ENCODE measurements at regions not wholly inside any gene's neighbourhood (a gene's known extent, or its start where the extent isn't known, plus 50 kb on each side); places are given as distances from the start of the nearest gene placed in this dataset.

DNA sequence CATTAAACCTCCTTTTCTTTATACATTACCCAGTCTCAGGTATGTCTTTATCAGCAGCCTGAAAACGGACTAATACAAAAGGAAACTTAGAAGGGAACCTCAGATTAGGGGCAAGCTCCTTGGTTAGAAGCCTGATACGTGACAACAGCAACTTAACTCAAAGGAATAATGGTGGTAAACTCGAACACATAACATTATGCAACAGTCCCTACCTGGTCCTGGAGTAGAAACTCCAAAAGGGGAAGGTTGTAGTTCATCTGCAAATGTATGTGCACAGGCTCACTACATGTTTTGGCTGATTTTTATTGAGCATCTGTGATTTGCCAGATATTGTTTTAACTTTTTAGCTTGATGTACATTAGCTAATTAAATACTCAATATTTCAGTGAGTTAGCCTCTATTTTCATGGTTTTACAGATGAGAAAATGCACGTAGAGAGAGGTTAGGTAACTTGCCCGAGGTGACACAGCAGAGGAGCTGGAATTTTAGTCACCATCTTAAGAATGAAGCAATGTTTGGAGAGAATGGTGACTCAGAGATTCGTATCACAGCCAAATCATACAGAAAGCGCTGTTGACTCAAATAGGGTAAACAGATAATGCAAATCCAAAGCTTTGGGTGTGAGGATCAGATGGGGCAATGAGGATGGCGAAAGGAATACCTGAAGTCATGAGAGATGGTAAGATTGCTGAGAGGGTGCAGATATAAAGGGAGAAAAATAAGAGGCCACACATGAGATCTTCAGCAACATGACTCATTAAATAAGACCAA, 194.9 kb upstream of the RBFOX1 start:
- CTCF ChIA-PET, result no interaction called here
- no peak for DNase-seq (ENCODE audit: extremely low spot score)

DNA sequence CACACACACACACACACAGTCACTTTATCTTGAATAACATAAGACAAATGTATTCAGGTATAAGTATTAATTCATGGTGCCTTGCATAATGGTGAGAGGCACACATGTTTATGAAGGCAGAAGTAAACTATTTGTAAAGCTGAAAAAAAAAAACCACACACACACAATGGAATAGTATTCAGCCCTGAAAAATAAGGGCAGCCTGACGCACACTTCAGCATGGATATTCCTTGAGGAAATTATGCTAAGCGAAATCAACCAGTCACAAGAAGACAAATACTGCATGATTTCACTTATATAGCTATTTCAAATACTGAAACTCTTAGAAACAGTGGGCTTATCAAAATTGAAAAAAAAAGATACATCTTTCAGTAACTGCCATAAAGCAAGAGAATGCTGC, 200.2 kb upstream of the RBFOX1 start:
- TF ChIP-seq, protein P1, sequence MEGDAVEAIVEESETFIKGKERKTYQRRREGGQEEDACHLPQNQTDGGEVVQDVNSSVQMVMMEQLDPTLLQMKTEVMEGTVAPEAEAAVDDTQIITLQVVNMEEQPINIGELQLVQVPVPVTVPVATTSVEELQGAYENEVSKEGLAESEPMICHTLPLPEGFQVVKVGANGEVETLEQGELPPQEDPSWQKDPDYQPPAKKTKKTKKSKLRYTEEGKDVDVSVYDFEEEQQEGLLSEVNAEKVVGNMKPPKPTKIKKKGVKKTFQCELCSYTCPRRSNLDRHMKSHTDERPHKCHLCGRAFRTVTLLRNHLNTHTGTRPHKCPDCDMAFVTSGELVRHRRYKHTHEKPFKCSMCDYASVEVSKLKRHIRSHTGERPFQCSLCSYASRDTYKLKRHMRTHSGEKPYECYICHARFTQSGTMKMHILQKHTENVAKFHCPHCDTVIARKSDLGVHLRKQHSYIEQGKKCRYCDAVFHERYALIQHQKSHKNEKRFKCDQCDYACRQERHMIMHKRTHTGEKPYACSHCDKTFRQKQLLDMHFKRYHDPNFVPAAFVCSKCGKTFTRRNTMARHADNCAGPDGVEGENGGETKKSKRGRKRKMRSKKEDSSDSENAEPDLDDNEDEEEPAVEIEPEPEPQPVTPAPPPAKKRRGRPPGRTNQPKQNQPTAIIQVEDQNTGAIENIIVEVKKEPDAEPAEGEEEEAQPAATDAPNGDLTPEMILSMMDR (IDR thresholded peaks at IDR 0.05; ENCODE audit: control extremely low read depth, extremely low read depth, low read depth, missing control alignments), result no peak
- ChIA-PET CTCF (no interaction called here), POLR2A (no interaction called here)
- no peak for DNase-seq (ENCODE audit: extremely low spot score)

More for the DNA sequence above, 194.9 kb upstream of the RBFOX1 start:
- TF ChIP-seq, protein P1 (IDR thresholded peaks at IDR 0.05; ENCODE audit: control extremely low read depth, extremely low read depth, low read depth, missing control alignments), result no peak
- POLR2A ChIA-PET, result no interaction called here

DNA sequence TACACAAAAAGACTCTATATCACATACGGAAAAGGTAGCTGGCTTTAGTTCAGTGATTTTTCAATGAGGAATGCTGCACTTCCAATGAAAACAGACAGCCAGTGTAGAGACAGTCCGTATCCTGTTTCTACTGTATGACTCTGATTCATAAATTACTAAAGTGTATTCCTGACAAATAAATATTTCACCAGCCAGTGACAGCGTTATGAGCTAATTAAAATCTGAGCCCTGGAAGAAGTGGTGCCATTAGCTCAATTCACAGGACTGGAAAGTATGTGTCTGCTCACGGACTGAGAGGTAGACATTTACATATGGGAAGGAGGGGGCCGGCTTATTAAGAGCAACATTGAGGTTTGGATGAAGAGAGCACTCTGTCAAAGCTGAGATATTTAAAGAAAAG, 207.9 kb upstream of the RBFOX1 start:
- TF ChIP-seq, protein P1 (IDR thresholded peaks at IDR 0.05; ENCODE audit: control extremely low read depth, extremely low read depth, low read depth, missing control alignments), result no peak
- DNase-seq (ENCODE audit: extremely low spot score), result no peak
- CTCF ChIA-PET, result no interaction called here
- POLR2A ChIA-PET, result no interaction called here

DNA sequence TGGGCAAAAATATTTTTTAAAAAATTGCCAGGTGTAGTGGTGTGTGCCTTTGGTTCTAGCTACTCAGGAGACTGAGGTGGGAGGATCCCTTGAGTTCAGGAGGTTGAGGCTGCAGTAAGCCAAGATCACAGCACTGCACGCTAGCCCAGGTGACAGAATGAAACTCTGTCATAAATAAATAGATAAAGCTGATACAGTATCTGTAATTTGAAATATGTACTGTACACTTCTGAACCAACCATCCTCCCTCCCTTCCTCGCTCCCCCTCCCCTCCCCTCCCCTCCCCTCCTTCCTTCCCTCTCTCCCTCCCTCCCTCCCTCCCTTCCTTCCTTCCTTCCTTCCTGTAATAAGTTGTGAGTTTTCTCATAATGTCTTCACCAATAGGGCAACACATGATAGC, 208.4 kb upstream of the RBFOX1 start:
- TF ChIP-seq, protein P1 (IDR thresholded peaks at IDR 0.05; ENCODE audit: control extremely low read depth, extremely low read depth, low read depth, missing control alignments), result no peak
- CTCF ChIA-PET, result no interaction called here

DNA sequence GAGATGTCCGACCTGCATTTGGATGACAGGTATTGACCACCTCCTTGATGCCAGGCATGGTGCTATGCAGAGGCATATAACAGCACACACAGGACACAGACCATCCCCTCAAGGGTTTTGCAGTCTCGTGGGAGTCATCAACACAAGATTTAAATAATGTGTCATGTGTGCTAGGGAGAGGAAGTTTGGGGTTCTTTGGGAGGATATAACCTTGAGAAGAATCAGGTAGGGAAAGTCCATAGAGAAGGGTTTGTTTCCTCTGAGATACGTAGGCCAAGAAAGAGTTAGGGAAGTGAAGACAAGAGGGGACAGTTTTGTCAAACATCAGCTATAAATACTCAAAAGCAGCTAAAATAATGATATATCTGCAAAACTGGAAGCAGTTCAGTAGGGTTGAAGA, 215.9 kb upstream of the RBFOX1 start:
- ChIA-PET POLR2A (no interaction called here), CTCF (interaction anchor here (1.0 kb wide), 1 partner anchor 18 kb away, joined by 3 read pairs; no protein-coding TSS in a partner anchor)
- DNase-seq (ENCODE audit: extremely low spot score), result no peak
- TF ChIP-seq, protein P1 (IDR thresholded peaks at IDR 0.05; ENCODE audit: control extremely low read depth, extremely low read depth, low read depth, missing control alignments), result no peak

More for the DNA sequence above, 208.4 kb upstream of the RBFOX1 start:
- POLR2A ChIA-PET, result no interaction called here
- DNase-seq (ENCODE audit: extremely low spot score), result no peak

DNA sequence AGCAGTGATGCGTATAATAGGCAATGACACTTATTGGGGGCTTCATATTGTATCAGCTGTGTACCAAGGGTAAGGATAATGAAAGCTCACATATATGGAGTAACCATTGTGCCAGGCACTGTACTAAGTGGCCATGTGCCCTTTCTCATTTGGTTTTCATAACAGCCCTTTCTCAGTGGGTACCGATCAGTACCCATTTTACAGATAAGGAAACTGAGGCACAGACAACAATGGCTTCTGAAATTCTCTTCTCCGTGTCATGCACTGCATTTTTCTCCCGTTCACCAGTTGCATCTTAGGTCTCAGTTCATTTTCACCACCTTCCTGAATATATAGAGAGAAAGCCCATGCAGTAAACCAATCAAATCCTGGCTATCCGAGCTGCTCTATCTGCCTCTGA, 216.7 kb upstream of the RBFOX1 start:
- POLR2A ChIA-PET, result no interaction called here
- CTCF ChIA-PET, result no interaction called here
- DNase-seq (ENCODE audit: extremely low spot score), result no peak
- TF ChIP-seq, protein P1 (IDR thresholded peaks at IDR 0.05; ENCODE audit: control extremely low read depth, extremely low read depth, low read depth, missing control alignments), result no peak
